VCaP (cell line): ENCODE measurements at regions not wholly inside any gene's neighbourhood (a gene's known extent, or its start where the extent isn't known, plus 50 kb on each side); places are given as distances from the start of the nearest gene placed in this dataset.
"Not testable (repeated sequence)": the region's sequence is repeated elsewhere in the genome, so short reads cannot be mapped to it uniquely, and the experiment has no call there.

Experiments
- H3K27ac ChIP-seq: fragments of 450-650 bp; 2 replicates; pipeline ENCODE4 v1.5.1; 2017
- TF ChIP-seq, protein P1 (sequence below): fragments of 450-650 bp; conservative IDR thresholded peaks from 2 replicates; pipeline ENCODE4 v1.5.1; 2017; ENCODE audit warnings: mild to moderate bottlenecking, moderate library complexity

DNA sequence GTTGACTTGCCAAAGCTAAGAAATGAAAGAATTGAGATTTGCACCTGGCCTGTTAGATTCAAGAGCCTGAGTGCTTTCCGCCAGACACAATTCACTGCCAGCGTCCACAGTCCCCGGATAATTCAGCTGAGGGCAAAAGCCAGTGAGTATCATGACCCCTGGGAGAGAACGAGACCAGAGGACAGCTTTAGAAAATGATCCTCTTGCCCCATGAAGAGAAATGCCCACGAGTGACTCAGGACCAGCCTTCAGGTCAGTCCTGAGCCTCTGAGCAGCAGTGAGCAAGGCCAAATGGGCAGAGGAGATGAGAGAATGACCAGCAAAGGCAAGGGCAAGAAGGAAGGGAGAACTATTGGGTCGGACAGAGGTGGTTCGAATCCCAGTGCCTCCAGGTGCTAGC lies 273.5 kb downstream of the FAM43A start:
- no peak overlapping the region for H3K27ac ChIP-seq
- TF ChIP-seq, protein P1, sequence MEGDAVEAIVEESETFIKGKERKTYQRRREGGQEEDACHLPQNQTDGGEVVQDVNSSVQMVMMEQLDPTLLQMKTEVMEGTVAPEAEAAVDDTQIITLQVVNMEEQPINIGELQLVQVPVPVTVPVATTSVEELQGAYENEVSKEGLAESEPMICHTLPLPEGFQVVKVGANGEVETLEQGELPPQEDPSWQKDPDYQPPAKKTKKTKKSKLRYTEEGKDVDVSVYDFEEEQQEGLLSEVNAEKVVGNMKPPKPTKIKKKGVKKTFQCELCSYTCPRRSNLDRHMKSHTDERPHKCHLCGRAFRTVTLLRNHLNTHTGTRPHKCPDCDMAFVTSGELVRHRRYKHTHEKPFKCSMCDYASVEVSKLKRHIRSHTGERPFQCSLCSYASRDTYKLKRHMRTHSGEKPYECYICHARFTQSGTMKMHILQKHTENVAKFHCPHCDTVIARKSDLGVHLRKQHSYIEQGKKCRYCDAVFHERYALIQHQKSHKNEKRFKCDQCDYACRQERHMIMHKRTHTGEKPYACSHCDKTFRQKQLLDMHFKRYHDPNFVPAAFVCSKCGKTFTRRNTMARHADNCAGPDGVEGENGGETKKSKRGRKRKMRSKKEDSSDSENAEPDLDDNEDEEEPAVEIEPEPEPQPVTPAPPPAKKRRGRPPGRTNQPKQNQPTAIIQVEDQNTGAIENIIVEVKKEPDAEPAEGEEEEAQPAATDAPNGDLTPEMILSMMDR = no peak

DNA sequence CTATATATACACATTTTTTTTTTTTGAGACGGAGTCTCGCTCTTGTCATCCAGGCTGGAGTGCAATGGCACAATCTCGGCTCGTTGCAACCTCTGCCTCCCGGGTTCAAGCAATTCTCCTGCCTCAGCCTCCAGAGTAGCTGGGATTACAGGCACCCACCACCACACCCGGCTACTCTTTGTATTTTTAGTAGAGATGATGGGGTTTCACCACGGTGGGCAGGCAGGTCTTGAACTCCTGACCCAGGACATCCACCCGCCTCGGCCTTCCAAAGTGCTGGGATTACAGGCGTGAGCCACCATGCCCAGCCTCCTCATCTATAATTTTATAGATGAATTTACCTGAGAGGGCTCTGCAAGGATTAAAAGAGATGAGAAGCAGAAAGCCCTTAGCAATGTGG lies 274.0 kb downstream of the FAM43A start:
- H3K27ac ChIP-seq = not testable (repeated sequence)

- H3K27ac ChIP-seq = no peak overlapping the region
- TF ChIP-seq, protein P1 = no peak
Measured at GRCh38 chr3:194960446-194961032, 274.9 kb downstream of the FAM43A start.

DNA sequence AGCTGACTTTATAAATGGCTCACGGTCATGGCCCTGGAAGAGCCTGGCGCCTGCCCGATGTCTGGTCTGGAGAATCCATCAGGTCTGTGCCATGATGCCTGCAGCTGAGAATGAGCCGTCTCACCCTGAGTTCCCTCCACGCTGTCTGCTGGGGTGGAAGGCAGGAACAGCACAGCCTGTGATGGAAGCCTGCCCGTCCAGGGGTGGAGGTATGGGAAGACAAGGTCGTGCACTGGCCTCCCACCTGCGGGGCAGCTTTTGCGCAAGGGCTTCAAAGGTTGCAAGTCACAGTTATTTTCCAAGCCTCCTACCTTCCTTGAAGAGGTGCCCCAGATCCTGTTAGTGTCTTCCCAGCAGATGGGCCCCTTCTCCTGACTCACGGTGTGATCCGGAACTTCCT lies 275.5 kb downstream of the FAM43A start:
- H3K27ac ChIP-seq = no peak overlapping the region
- TF ChIP-seq, protein P1 = no peak

DNA sequence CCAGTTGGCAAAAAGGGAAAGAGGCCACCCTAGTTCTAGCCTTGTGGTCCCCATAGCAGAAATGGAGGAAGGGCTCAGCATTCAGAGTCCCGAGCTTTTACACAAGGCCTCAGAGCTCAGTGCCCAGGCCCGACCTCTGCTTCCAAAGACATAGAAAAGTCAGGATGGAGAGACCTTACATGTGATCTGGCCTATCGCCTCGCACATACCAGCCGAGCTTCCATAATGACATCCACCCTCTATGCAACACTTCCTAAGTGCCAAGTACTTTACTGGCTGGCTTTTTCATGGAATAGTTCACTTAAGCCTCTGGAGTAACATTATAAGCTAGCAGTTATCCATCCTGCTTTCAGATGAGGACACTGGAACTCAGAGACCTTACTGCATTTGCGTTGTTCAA lies 275.9 kb downstream of the FAM43A start:
- TF ChIP-seq, protein P1 = no peak
- H3K27ac ChIP-seq = no peak overlapping the region

DNA sequence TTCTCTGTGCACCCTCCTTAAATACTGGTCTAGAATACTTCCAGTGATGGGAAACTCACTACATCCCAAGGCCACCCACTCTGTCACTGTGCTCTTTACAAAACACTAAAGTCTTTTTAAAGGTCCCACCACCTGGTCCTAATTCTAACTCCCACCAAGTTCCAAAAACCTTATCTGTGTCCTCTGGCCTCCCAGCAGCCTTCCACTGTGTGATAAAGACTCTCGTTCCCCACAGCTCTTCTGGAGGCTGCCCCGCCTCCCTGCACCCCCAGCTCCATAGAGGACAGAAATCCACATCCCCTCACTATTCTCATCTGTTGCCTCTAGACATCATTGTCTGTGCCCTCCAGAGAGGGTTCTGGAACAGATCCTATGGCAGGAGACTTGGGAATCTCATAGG lies 276.4 kb downstream of the FAM43A start:
- TF ChIP-seq, protein P1 = no peak

GRCh38 chr3:194964809-194965208 lies 279.1 kb downstream of the FAM43A start:
- no peak overlapping the region for H3K27ac ChIP-seq
- TF ChIP-seq, protein P1 = no peak; the same call in 1 of the 2 replicates

More for the DNA sequence above, 276.4 kb downstream of the FAM43A start:
- H3K27ac ChIP-seq = no peak overlapping the region
